Body of pancreas (tissue), 4 donors: ENCODE measurements at regions not wholly inside any gene's neighbourhood (a gene's known extent, or its start where the extent isn't known, plus 50 kb on each side); places are given as distances from the start of the nearest gene placed in this dataset.

Experiments used
- ATAC-seq: fragments of 150-250 bp; one replicate; pipeline ENCODE4 v1.9.1; 2016
- DNase-seq, 4 donors: peaks; one replicate each; pipeline ENCODE4 v3.0.0-alpha.2; 2019
- H3K27ac ChIP-seq, 4 donors: fragments of 200-600 bp; sonication (generic); 1 replicate in 3 of 4; 2 replicates in 1 of 4; pipeline versions ENCODE4 v1.5.1 to v1.6.1; 2016 to 2019; ENCODE audit warnings: mild to moderate bottlenecking in 1 of 4, mixed read lengths in 1 of 4, moderate library complexity in 1 of 4
- H3K27me3 ChIP-seq, 2 donors: fragments of 200-600 bp; sonication (generic); one replicate each; pipeline ENCODE4 v1.6.0; 2016; ENCODE audit warnings: mild to moderate bottlenecking in 1 of 2
- H3K36me3 ChIP-seq, 2 donors: fragments of 200-600 bp; sonication (generic); replicated peaks in 1 of 2; 2 replicates each; pipeline ENCODE4 v1.5.1; 2016; ENCODE audit warnings: low read depth in 2 of 2; ENCODE audit not compliant: insufficient read depth in 1 of 2
- H3K4me1 ChIP-seq: fragments of 200-600 bp; sonication (generic); one replicate; pipeline ENCODE4 v1.6.0; 2016
- H3K4me3 ChIP-seq, 2 donors: fragments of 200-600 bp; sonication (generic); 1 replicate in 1 of 2; 2 replicates in 1 of 2; pipeline ENCODE4 v1.5.1; 2016 to 2019
- H3K9me3 ChIP-seq, 3 donors: fragments of 200-600 bp; sonication (generic); 1 replicate in 2 of 3; 2 replicates in 1 of 3; pipeline ENCODE4 v1.5.1; 2016
- CTCF ChIP-seq, 7 experiments: fragments of 450-650 bp in 4 of 7; fragments of 200-600 bp in 3 of 7; sonication (generic) in 3 of 7; IDR thresholded peaks; one replicate each; pipeline ENCODE4 v1.5.1; 2016 to 2019; ENCODE audit warnings: antibody characterized with exemption in 7 of 7
- POLR2A ChIP-seq, 3 donors: fragments of 450-650 bp; IDR thresholded peaks; one replicate each; pipeline ENCODE4 v1.6.1; 2016; ENCODE audit warnings: antibody characterized with exemption in 3 of 3, mild to moderate bottlenecking in 2 of 3
- WGBS, 2 donors: methylation state at CpG; one replicate each; pipeline ENCODE4 v1.1.5; 2017; 5-methylcytosine and 5-hydroxymethylcytosine counted together
- intact Hi-C: fragments of 100-400 bp; cut with DNase I; formaldehyde crosslinking; loops from one replicate; pipeline ENCODE4 v1.15.1; 2023

GRCh38 chrX:19172741-19173140 lies 50.5 kb upstream of the ADGRG2 start:
- TF ChIP-seq POLR2A (IDR thresholded peaks at IDR 0.05) (no peak), CTCF (IDR thresholded peaks at IDR 0.05) (no peak)
- WGBS, 2 donors: 63 to 88% methylated on average over 4 of the region's 4 CpGs
- Histone ChIP-seq H3K9me3 (no peaks in the 10 kb centered on the region), H3K27ac (no peak overlapping the region), H3K4me1 (no peaks in the 10 kb centered on the region), H3K27me3 (no peaks in the 10 kb centered on the region), H3K4me3 (no peak overlapping the region), H3K36me3 (no peaks in the 10 kb centered on the region)
- no peak for DNase-seq
- intact Hi-C loops: no loop called here
- no peak for ATAC-seq

- Histone ChIP-seq H3K4me1 (no peaks in the 10 kb centered on the region), H3K36me3 (no peaks in the 10 kb centered on the region), H3K27ac (no peak overlapping the region), H3K27me3 (no peaks in the 10 kb centered on the region), H3K4me3 (no peak overlapping the region), H3K9me3 (no peaks in the 10 kb centered on the region)
- 56 to 57% methylated on average over 6 to 10 of the region's 10 CpGs for WGBS, 2 donors
- DNase-seq: no peak
- intact Hi-C loops: no loop called here
- TF ChIP-seq CTCF (IDR thresholded peaks at IDR 0.05) (no peak), POLR2A (IDR thresholded peaks at IDR 0.05) (no peak)
- ATAC-seq: no peak
Measured at GRCh38 chrX:19174401-19175025, 52.2 kb upstream of the ADGRG2 start.

- no peak for DNase-seq
- H3K9me3 ChIP-seq: no peaks in the 10 kb centered on the region
- WGBS, 2 donors: 22 to 24% methylated on average over 4 of the region's 4 CpGs
- H3K27ac ChIP-seq: no peak overlapping the region
- no peak for ATAC-seq
- no peaks in the 10 kb centered on the region for H3K36me3 ChIP-seq
- H3K4me1 ChIP-seq: no peaks in the 10 kb centered on the region
- TF ChIP-seq CTCF (IDR thresholded peaks at IDR 0.05): no peak
- TF ChIP-seq POLR2A (IDR thresholded peaks at IDR 0.05): no peak
- intact Hi-C loops: no loop called here
- no peaks in the 10 kb centered on the region for H3K27me3 ChIP-seq
- no peak overlapping the region for H3K4me3 ChIP-seq
Measured at GRCh38 chrX:19176901-19177630, 54.8 kb upstream of the ADGRG2 start.

GRCh38 chrX:19177721-19178120 lies 55.5 kb upstream of the ADGRG2 start:
- 25% methylated on average over 5 to 6 of the region's 6 CpGs for WGBS, 2 donors
- intact Hi-C loops: no loop called here
- H3K36me3 ChIP-seq: no peaks in the 10 kb centered on the region
- no peak overlapping the region for H3K4me3 ChIP-seq
- DNase-seq: no peak
- TF ChIP-seq CTCF (IDR thresholded peaks at IDR 0.05) (no peak), POLR2A (IDR thresholded peaks at IDR 0.05) (no peak)
- H3K27me3 ChIP-seq: no peaks in the 10 kb centered on the region
- no peaks in the 10 kb centered on the region for H3K9me3 ChIP-seq
- H3K27ac ChIP-seq: no peak overlapping the region
- no peaks in the 10 kb centered on the region for H3K4me1 ChIP-seq
- no peak for ATAC-seq

- ATAC-seq (no peak), DNase-seq (no peak)
- Histone ChIP-seq H3K4me3 (no peak overlapping the region), H3K36me3 (no peaks in the 10 kb centered on the region), H3K9me3 (no peaks in the 10 kb centered on the region), H3K27me3 (no peaks in the 10 kb centered on the region), H3K4me1 (no peaks in the 10 kb centered on the region), H3K27ac (no peak overlapping the region)
- intact Hi-C loops: no loop called here
- 83 to 85% methylated on average over 5 to 6 of the region's 6 CpGs for WGBS, 2 donors
- TF ChIP-seq CTCF (IDR thresholded peaks at IDR 0.05) (no peak), POLR2A (IDR thresholded peaks at IDR 0.05) (no peak)
Measured at GRCh38 chrX:19178402-19178801, 56.1 kb upstream of the ADGRG2 start.
